GM10248 (cell line): ENCODE measurements at regions not wholly inside any gene's neighbourhood (a gene's known extent, or its start where the extent isn't known, plus 50 kb on each side); places are given as distances from the start of the nearest gene placed in this dataset.

Experiments
- CTCF ChIA-PET: fragments of 300-600 bp; sonication (Branson Sonifier 250); formaldehyde crosslinking; extraction: SDS; loops from one replicate; lab custom pipeline; 2021; ENCODE audit warnings: antibody characterized with exemption; lab: Yijun Ruan, JAX
- POLR2A ChIA-PET: fragments of 350-650 bp; sonication (Branson Sonifier 250); formaldehyde crosslinking; extraction: SDS; loops from one replicate; lab custom pipeline; 2020; ENCODE audit warnings: antibody characterized with exemption; lab: Yijun Ruan, JAX
- DNase-seq: peaks from one replicate; pipeline ENCODE4 v3.0.0; 2012; ENCODE audit errors: extremely low spot score
- CTCF ChIP-seq: IDR thresholded peaks from 2 replicates; pipeline ENCODE4 v1.5.1; 2012; ENCODE audit warnings: mild to moderate bottlenecking, low read depth; ENCODE audit errors: extremely low read depth, missing control alignments, control extremely low read depth

GRCh38 chr18:51907687-51908597 is 432.1 kb upstream of the DCC start:
- CTCF ChIA-PET: no interaction called here
- no peak for TF ChIP-seq CTCF
- POLR2A ChIA-PET: no interaction called here
- DNase-seq: no peak

GRCh38 chr18:51908598-51908944 is 431.4 kb upstream of the DCC start:
- no peak for DNase-seq
- TF ChIP-seq CTCF: no peak
- ChIA-PET CTCF (no interaction called here), POLR2A (no interaction called here)

- ChIA-PET CTCF (interaction anchor here (1.1 to 2.1 kb wide), 8 partner anchors 9 to 377 kb away, joined by 3 to 5 read pairs (median 4); no protein-coding TSS in a partner anchor), POLR2A (no interaction called here)
- no peak for TF ChIP-seq CTCF
- no peak for DNase-seq
These were observed 428.4 kb upstream of the DCC start for GRCh38 chr18:51911584-51911983.

GRCh38 chr18:51912381-51912780 is 427.6 kb upstream of the DCC start:
- no peak for TF ChIP-seq CTCF
- DNase-seq: no peak
- ChIA-PET POLR2A (no interaction called here), CTCF (interaction anchor here (1.3 to 1.8 kb wide), 2 partner anchors 8 to 291 kb away, joined by 4 to 5 read pairs; no protein-coding TSS in a partner anchor)

GRCh38 chr18:51915176-51915575 is 424.8 kb upstream of the DCC start:
- ChIA-PET CTCF (interaction anchor here (1.4 to 2.5 kb wide), 2 partner anchors 9 to 13 kb away, joined by 6 to 7 read pairs; no protein-coding TSS in a partner anchor), POLR2A (no interaction called here)
- no peak for TF ChIP-seq CTCF
- no peak for DNase-seq

GRCh38 chr18:51921862-51922261 is 418.1 kb upstream of the DCC start:
- CTCF ChIA-PET: no interaction called here
- DNase-seq: no peak
- POLR2A ChIA-PET: no interaction called here
- no peak for TF ChIP-seq CTCF
